ENCODE measurements at regions not wholly inside any gene's neighbourhood (a gene's known extent, or its start where the extent isn't known, plus 50 kb on each side); places are given as distances from the start of the nearest gene placed in this dataset. TPM values are rescaled to one million over a fixed set of nuclear protein-coding genes. Genes with fewer than 3 reads are reported as not detected.
"Not testable (repeated sequence)": the region's sequence is repeated elsewhere in the genome, so short reads cannot be mapped to it uniquely, and the experiment has no call there.

DNA sequence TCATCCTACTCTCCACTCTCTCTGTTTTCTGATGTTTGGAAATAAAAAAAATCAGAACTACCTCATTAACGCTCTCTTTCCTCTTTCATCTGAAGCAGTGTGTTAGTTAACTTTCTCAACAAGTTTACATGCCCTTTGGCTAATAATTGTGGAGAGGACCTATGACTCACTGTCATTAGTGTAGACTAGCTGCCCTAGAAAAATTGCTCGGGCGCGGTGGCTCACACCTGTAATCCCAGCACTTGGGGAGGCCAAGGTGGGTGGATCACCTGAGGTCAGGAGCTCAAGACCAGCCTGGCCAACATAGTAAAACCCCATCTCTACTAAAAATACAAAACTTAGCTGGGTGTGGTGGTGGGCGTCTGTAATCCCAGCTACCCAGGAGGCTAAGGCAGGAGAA is 94.5 kb upstream of the DPP6 start:
- not testable (repeated sequence) for DNase-seq (ENCODE audit: low spot score in 2 of 2); FAIRE-seq

DNA sequence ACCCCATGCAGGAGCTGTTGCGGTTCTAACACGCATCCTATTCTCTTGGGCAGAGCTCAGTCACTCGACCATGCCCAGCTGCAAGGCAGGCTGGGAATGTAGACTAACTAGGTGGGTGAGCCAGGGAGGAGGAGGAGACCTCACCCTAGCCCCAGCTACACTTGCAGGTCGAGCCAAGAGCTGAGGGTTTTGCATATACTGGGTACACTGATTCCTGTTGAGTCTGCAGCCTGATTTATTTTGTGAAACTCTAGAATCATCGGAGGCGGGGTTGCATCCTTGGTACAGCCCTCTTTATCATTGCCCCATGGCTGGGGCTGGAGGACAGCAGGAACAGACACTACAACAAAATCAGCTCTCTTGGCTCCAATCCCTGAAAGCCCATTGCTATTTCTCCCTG is 93.8 kb upstream of the DPP6 start:
- DNase-seq (ENCODE audit: low spot score in 2 of 2); FAIRE-seq: not testable (repeated sequence)

DNA sequence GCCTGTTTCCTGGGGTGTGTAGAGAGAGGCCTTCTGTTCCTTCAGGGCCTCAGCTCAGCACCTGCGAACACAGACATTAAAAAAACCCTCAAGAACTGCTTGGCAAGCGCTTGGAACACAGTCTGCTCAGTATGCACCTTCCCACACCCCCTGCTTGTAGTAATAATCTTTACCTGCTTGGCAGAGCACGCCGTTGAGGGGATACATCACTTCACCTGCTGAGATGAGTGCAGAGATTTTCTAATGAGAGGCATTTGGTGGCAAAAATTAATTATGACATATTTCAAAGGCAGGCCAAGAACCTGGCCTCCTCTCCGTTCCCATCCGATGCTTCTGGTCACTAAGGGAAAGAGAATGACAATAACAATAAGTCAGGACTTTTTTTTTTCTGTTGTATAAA is 93.4 kb upstream of the DPP6 start:
- DNase-seq (ENCODE audit: low spot score in 2 of 2), result not testable (repeated sequence)

DNA sequence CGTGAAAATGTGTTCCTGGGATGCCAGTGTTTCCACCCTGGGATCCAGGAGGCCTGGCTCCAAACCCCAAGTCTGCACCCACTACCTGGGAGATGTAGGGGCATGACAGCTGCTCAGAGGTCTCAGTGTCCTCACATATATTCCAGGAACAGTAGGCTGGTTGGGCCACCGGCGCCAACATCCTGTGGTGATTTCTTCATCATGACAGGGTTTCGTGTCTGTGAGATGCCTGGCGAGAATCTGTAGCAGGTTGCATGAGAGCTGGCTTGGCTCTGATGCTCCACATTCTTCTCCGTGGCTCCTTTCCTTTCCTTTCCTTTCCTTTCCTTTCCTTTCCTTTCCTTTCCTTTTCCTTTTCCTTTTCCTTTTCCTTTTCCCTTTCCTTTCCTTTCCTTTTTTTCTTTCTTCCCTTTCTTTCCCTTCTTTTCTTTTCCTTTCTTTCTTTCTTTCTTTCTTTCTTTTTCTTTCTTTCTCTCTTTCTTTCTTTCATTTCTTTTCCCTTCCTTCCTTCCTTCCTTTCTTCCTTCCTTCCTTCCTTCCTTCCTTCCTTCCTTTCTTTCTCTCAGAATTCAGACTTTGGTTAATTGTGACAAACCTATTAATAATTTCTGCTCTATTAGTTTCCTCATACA is 87.6 kb upstream of the DPP6 start:
- FAIRE-seq; DNase-seq (ENCODE audit: low spot score in 2 of 2): not testable (repeated sequence)

More for the DNA sequence above, 93.4 kb upstream of the DPP6 start:
- FAIRE-seq, result not testable (repeated sequence)

DNA sequence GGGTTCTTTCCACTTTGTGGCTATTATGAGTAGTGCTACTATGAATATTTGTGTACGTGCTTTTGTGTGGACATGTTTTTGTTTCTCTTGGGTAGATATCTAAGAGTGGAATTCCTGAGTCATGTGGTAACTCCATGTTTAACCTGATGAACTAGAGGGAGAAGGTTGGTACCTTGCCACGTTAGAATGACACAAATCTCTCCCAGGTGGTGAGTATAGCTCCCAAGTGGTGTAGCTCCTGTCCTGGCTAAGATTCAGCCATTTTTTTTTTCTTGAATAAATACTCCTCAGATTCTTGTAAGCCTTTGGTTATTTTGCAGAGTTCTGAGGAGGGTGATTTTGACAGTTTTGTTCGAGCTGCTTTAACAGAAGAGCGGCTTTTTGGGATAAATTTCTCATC is 83.2 kb upstream of the DPP6 start:
- FAIRE-seq; DNase-seq (ENCODE audit: low spot score in 2 of 2): not testable (repeated sequence)

DNA sequence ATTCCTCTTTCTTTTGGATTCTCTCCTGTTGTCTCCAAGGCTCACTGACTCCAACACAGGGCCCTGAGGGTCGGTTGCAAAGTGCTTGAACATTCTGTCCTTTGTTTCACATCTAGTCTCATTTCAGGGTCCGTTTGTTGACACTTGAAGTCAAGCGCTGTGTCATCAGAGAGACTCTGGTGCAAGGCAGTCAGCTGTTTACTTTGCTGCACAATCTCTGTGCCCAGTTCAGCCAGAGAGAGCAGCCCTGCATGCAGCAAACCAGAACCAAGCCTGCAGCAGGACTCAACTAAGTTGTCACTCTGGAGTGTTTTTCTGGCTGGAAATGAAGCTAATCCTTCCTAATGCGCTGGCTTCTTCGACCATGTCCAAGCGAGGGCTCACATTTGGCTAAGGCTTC is 77.6 kb upstream of the DPP6 start:
- not testable (repeated sequence) for DNase-seq (ENCODE audit: low spot score in 2 of 2); FAIRE-seq

DNA sequence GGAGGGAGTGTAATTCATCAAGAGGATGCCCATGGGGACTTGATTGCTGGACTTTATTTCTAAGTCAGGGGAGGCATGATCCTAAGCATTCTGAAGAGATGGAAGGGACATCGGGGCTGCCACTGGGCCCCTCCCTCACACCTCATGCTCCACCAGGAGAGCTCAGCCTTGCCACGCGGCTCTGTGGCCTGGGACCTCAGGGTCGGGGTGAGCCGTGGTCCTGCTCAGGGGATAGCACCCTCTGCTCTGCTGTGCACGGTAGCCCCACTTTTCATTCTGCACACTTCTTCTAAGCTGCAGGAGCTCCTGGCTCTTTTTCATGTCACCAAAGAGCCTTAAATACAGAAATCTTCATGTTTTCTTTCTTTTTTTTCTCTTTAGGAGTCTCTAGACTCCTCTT is 75.5 kb upstream of the DPP6 start:
- FAIRE-seq; DNase-seq (ENCODE audit: low spot score in 2 of 2): not testable (repeated sequence)

DNA sequence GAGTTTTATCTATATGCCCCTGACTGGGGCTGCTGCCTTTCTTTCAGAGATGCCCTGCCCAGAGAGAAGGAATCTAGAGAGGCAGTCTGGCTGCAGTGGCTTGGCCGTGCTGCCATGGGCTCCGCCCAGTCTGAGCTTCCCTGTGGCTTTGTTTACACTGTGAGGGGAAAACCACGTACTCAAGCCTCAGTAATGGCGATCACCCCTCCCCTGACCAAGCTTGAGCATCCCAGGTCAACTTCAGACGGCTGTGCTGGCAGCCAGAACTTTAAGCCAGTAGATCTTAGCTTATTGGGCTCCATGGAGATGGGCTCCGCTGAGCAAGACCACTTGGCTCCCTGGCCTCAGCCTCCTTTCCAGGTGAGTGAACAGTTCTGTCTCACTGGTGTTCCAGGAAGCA is 69.0 kb upstream of the DPP6 start:
- FAIRE-seq; DNase-seq (ENCODE audit: low spot score in 2 of 2): not testable (repeated sequence)

DNA sequence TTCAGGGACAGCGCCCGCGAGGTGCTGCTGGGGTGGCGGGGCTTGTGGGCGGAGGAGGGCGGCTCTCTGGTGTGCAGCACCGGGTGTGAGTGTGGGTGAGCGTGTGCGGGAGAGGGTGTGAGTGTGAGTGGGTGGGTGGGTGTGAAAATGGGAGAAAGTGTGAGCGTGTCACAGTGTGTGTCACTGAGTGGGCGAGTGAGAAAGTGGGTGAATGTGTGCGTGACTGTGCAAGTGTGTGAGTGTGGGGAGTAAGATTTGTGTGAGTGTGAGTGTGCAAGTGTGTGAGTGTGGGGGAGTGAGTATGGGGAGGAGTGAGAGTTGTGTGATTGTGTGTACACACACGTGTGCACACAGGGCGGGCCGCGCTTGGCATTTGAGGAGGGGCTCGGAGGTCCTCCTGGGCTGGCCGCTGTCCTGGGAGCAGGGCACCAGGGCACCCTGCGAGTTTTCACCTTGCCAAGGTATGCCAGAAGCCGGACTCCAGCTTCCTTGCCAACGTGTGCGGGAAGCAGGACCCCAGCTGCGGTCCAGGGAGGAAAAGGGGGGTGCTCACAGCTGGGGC is 63.1 kb upstream of the DPP6 start:
- FAIRE-seq, result not testable (repeated sequence)
- peak in 1 of 2 donors; percentile 5 for DNase-seq (ENCODE audit: low spot score in 2 of 2)

DNA sequence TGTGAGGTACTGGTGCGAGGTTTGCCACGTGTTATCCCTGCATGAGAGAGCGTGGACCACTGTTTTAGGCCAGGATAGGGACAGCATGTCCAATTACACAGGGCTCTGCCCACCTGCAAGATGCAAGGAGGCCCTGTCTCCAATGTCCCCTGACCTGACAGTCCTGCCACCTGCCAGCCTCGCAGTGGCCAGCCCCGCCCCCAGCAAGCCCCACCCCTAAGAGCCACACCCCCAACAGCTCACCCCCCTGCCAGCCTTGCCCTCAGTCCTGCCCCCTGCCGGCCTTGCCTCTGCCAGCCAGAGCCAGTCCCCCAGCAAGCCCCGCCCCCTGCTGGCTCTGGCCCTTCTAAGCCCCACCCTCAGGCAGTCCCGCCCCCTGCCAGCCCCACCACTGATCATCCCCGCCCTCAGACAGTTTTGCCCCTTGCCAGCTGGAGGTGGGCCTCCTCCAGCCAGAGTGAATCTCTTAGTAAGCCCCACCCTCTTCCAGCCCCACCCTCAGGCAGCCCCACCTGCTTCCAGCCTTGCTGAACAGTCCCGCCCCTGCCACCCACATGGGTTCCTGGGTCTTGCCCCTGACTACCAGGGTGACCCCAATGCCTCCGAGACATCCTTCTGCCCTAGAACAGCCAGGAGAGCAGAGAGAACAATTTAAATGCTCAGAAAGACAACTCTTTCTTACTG is 62.3 kb upstream of the DPP6 start:
- DNase-seq (ENCODE audit: low spot score in 2 of 2); FAIRE-seq: not testable (repeated sequence)

DNA sequence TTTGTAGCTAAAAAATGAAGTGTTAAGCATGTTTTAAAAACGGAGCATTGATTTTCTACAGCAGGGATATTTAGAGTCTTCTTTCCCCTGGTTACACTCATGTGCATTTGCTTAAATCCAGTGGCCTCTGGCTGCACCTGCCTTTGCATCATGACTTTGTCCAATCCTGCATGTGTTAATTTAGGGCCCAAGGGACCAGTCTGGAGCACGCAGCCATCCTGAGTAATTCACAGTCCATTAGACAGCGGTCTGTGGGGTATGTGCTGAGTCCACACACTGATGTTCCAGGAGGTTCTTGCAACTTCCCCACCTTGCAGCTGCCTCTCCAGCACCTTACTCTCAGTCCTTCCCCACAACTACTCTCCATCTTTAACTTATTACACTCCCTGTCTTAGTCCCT is 60.7 kb upstream of the DPP6 start:
- not testable (repeated sequence) for FAIRE-seq

DNA sequence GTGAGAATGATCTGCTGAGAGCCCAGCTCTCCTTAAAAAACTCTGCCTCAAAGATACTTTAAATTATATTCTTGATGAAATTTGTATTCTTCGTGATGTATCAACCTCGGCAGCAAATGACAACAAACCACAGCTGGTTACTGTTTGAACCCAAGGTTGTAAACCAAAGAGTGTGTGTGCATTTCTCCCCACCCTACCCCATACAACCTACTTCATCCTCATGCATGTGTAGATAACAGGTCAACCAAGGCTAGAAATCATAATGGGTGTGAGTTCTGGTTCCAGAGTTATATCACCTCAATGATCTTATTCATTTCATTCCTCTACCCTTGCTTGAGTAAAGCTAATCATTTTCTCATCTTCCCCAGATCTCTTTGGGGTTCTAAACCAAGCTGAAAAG is 58.8 kb upstream of the DPP6 start:
- not testable (repeated sequence) for DNase-seq (ENCODE audit: low spot score in 2 of 2); FAIRE-seq

More for the DNA sequence above, 60.7 kb upstream of the DPP6 start:
- DNase-seq (ENCODE audit: low spot score in 2 of 2), result not testable (repeated sequence)

DNA sequence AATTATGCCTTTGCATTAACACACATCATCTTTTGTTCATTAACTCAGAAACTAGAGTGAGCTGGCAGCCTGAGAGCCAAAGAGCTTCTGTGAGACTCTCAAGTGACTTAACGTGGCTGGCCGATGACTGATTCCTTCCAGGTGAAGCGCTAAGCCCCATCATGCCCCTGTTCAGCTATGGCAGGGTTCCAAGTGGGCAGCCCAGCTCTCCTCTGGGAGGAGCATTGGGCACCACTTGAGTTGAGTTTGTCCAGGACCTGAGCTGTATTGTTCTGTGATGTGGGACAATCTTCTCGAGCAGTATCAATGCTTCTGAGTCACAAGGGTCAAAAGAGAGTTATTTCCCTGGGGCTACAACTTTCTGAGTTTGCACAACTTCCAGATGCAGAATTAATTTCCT is 53.3 kb upstream of the DPP6 start:
- DNase-seq (ENCODE audit: low spot score in 2 of 2); FAIRE-seq: not testable (repeated sequence)

Small RNA genes in the stretch of these regions (small RNA-seq; reads per million reads assigned to genes)
- gene AC005588.1 (not detected), gene AC079809.1 (not detected)

Data from frontal cortex (tissue), 4 donors.